Stimulated activated CD4-positive, alpha-beta T cell treated with anti-CD3 and anti-CD28 coated beads, Interleukin-15, amount 100 ng/mL, for 1 hour (primary cell): ENCODE measurements at regions not wholly inside any gene's neighbourhood (a gene's known extent, or its start where the extent isn't known, plus 50 kb on each side); places are given as distances from the start of the nearest gene placed in this dataset.
"Not testable (repeated sequence)": the region's sequence is repeated elsewhere in the genome, so short reads cannot be mapped to it uniquely, and the experiment has no call there.

Experiments
- DNase-seq, 2 donors: peaks; one replicate each; pipeline ENCODE4 v3.0.0-alpha.2; 2020; ENCODE audit warnings: low read depth in 1 of 2, low spot score in 1 of 2

- not testable (repeated sequence) for DNase-seq
Observed at GRCh38 chr14:106482213-106482612, 955.8 kb downstream of the TMEM121 start.

- DNase-seq: no peak
Observed at GRCh38 chr14:106487600-106487999, 961.2 kb downstream of the TMEM121 start.

DNA sequence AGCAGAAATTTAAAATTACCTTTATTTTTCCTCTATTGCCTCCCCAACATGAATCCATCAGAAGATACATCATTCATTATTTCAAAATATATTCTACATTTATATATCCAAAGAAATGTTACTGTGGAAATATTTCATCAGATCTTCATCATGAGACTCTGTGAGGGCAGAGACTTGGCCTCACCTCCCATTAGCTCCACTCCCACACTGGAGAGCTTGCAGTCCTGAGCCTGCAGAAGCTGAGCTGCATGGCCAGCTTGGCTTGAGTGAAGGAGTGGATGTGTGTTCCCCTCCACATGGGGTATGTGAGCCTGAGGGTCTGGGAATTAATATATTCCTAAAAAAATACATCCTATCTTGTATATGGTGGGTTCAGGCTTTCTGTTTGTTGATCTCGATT lies 961.9 kb downstream of the TMEM121 start:
- no peak for DNase-seq

- no peak for DNase-seq
Observed at GRCh38 chr14:106489112-106489881, 962.9 kb downstream of the TMEM121 start.

- no peak for DNase-seq
Observed at GRCh38 chr14:106490442-106490841, 964.1 kb downstream of the TMEM121 start.

DNA sequence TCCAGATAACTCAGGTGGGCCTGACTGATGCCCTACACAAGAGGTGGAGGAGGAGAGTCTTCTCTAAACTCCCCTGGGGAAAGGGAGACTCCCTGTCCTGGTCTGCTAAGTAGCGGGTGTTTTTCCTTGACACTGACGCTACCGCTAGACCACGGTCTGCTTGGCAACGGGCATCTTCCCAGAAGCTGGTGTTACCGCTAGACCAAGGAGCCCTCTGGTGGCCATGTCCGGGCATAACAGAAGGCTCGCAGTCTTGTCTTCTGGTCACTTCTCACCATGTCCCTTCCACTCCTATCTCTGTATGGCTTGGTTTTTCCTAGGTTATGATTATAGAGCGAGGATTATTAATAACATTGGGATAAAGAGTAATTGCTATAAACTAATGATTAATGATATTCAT lies 965.5 kb downstream of the TMEM121 start:
- DNase-seq: no peak

GRCh38 chr14:106493962-106494823 lies 967.8 kb downstream of the TMEM121 start:
- no peak for DNase-seq

DNA sequence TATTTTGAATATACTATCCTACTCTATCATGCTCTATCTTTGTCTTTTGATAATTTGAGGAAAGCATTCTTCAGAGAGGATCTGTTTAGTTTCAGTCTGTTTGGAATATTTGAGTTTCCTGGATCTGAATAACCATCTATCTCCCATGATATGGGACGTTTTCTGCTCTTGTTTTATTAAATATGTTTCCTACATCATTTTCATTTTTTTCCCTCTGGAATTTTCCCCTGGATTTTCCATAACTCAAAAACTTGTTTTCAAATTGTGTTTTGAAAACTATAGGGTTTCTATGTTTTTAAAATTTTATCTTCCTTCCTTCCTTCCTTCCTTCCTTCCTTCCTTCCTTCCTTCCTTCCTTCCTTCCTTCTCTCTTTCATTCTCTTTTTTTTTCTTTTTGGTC lies 974.2 kb downstream of the TMEM121 start:
- DNase-seq: no peak

DNA sequence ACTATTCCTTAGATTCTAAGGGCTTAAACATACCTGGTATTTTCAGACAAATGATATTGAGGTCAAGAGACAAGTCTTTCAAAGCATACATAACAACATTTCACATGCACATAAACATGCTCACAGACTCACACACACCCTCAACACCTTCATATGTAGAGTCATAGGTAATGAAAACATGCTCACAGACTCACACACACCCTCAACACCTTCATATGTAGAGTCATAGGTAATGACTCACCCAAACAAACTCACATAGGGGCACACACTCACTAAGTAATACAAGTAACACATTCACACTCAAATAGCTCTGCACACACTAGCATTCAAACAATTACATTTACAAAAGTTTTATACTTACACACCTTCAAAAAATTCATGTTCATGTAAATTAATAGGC lies 975.5 kb downstream of the TMEM121 start:
- DNase-seq: no peak

- no peak for DNase-seq
Observed at GRCh38 chr14:106505366-106505765, 979.0 kb downstream of the TMEM121 start.

GRCh38 chr14:106506881-106507305 lies 980.5 kb downstream of the TMEM121 start:
- peak in 1 of 2 donors; percentile 13 for DNase-seq

DNA sequence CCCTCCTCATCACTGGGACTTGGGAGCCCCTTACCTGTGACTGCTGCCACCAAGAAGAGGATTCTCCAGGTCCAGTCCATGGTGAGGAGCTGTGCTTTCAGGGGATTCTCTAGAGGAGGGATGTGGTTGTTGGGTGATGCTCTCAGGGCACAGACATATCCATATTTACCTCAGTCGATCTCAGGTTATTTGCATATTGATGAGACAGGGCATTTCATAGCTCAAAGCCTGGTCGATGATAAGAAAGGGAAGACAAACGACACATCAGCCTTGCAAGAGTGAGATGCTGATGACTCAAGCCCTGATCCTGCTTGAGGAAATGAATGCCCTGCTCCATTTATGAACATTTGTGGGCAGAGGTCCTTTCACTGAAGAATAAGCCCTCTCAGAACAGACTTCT lies 981.0 kb downstream of the TMEM121 start:
- DNase-seq: no peak

- DNase-seq: no peak
Observed at GRCh38 chr14:106508216-106508615, 981.8 kb downstream of the TMEM121 start.

GRCh38 chr14:106509176-106509575 lies 982.8 kb downstream of the TMEM121 start:
- no peak for DNase-seq

DNA sequence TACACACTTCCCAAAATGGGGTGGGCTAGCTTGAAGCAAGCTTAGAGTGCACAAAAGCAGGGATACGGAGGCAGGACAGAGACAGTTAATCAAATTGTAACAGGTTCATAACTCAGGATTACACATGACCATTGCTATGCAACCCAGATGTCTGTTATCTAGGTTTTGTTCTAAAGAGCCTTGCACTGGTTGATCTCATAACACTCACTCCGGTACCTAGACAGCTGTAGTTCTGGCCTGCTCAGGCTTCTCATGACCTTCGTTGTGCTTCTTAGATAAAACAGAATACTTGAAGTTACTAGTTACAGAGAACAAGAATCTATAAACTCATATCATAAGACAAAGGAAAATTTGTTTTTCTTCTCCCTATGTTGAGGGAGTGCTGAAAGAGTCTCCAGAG lies 983.4 kb downstream of the TMEM121 start:
- DNase-seq: no peak

DNA sequence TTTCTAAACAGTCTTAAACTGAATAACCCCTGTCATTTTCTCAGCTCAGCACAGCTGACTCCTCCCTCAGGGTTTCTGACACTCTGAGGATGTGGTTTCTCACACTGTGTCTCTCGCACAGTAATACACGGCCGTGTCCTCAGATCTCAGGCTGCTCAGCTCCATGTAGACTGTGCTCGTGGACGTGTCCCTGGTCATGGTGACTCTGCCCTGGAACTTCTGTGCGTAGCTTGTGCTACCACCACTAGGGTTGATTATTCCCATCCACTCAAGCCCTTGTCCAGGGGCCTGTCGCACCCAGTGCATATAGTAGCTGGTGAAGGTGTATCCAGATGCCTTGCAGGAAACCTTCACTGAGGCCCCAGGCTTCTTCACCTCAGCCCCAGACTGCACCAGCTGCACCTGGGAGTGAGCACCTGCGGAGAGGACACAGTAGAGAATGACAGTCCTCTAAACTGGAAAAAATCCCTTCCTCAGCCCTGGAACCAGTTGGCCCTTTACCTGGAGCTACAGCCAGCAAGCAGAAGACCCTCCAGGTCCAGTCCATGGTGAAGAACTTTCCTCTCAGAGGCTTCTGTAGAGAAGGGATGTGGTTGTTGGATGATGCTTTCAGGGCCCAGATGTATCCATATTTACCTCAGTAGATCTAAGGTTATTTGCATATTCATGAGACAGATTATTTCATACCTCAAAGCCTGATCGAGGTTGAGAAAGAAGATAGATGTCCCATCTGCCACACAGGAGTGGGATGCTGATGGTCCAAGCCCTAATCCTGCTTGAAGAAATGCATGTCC lies 984.8 kb downstream of the TMEM121 start:
- peak in 1 of 2 donors; percentile 21 for DNase-seq

DNA sequence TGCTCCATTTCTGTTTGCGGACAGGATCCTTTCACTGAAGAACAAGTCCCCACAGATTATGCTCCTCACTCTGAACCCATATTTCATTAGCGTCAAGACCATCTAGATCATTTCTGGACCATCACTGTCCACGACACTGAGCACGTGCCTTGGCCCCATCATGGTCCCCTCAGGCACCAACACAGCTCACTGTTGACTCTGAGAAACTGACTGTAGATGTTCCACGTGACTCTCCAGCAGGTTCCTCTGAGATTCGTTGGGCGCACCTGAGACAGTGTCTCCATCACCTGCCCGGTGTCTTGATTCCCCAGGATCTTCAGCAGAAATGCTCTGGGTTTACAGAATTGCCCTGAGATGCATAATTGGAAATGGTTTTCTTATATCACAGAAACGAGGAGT lies 985.4 kb downstream of the TMEM121 start:
- DNase-seq: no peak

- no peak for DNase-seq
Observed at GRCh38 chr14:106513302-106513701, 986.9 kb downstream of the TMEM121 start.

- DNase-seq: peak; percentile 76 to 77
Observed at GRCh38 chr14:106518054-106518943, 991.9 kb downstream of the TMEM121 start.

DNA sequence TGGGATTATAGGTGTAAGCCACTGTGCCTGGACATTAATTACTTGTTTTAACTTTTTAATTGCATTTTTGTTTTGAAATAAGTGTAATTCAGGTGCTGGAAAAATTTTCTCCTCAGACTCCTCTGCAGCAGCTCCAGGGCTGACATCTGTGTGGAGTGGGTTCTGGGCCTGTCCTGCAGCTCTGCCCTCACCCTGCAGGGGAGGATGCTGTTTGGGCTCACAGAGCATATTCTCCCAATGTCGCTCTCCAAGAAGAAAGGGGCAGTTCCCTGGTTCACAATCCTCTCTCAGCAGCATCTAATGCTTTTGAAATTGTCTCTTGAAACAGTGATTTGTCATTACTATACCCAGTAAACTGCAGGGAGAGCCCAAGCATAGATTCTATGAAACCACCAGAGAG lies 995.7 kb downstream of the TMEM121 start:
- DNase-seq: not testable (repeated sequence)
